WTC11 (cell line): ENCODE measurements at regions not wholly inside any gene's neighbourhood (a gene's known extent, or its start where the extent isn't known, plus 50 kb on each side); places are given as distances from the start of the nearest gene placed in this dataset.

ENCODE experiments used
- CTCF ChIP-seq: fragments of 200-600 bp; IDR thresholded peaks from 2 replicates; pipeline ENCODE4 v1.8.0; 2022; ENCODE audit warnings: antibody characterized with exemption
- PRDM15 ChIP-seq: sonication (generic); formaldehyde crosslinking; IDR thresholded peaks from 2 replicates; pipeline ENCODE4 v1.8.0; 2022; ENCODE audit warnings: missing genetic modification reagents

- TF ChIP-seq PRDM15 (CRISPR knock-in tag) (no peak), CTCF (no peak)
These were observed 88.0 kb upstream of the WLS start for GRCh38 chr1:68320349-68320748.
